ENCODE measurements at regions not wholly inside any gene's neighbourhood (a gene's known extent, or its start where the extent isn't known, plus 50 kb on each side); places are given as distances from the start of the nearest gene placed in this dataset.

DNA sequence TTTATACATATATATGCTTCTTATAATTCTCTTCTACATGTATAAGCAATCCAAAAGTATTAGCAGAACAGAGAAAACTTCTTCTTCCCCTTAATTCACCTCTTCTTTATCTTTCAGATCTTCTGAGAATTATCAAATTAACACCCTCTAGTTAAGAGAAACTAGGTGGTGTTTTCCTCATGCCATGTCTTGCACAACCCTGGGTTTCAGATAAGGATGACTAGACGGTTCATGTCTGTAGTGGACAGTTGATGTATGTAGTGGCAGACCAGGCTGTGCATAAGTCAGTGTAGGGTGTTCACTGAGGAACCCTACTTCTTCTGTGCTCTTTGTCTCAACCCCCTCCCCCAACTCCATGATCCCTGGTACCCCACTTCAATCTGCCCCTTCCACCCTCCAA is 187.3 kb downstream of the SAMD5 start:
- no peak overlapping the region for H2AFZ ChIP-seq (ENCODE audit: low read depth, low read length)
- H3K4me3 ChIP-seq (ENCODE audit: low read depth in 1 of 2, low read length in 2 of 2), result no peak overlapping the region
- no peaks in the 10 kb centered on the region for H3K36me3 ChIP-seq (ENCODE audit: insufficient read depth, low read length)
- H3K4me2 ChIP-seq (ENCODE audit: insufficient read depth, low read length), result no peak overlapping the region
- no peaks in the 10 kb centered on the region for H3K4me1 ChIP-seq (ENCODE audit: insufficient read depth, low read length)
- no peak for DNase-seq
- TF ChIP-seq, protein P1, sequence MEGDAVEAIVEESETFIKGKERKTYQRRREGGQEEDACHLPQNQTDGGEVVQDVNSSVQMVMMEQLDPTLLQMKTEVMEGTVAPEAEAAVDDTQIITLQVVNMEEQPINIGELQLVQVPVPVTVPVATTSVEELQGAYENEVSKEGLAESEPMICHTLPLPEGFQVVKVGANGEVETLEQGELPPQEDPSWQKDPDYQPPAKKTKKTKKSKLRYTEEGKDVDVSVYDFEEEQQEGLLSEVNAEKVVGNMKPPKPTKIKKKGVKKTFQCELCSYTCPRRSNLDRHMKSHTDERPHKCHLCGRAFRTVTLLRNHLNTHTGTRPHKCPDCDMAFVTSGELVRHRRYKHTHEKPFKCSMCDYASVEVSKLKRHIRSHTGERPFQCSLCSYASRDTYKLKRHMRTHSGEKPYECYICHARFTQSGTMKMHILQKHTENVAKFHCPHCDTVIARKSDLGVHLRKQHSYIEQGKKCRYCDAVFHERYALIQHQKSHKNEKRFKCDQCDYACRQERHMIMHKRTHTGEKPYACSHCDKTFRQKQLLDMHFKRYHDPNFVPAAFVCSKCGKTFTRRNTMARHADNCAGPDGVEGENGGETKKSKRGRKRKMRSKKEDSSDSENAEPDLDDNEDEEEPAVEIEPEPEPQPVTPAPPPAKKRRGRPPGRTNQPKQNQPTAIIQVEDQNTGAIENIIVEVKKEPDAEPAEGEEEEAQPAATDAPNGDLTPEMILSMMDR (IDR thresholded peaks at IDR 0.05; ENCODE audit: borderline replicate concordance, extremely low read depth, low read length, poor library complexity, severe bottlenecking), result no peak
- TF ChIP-seq EZH2 (IDR thresholded peaks at IDR 0.05; ENCODE audit: borderline replicate concordance, low read depth, low read length, severe bottlenecking), result no peak
- H3K27me3 ChIP-seq (ENCODE audit: insufficient read depth, low read length, poor library complexity), result no peaks in the 10 kb centered on the region
- H3K27ac ChIP-seq (ENCODE audit: low read length), result no peak overlapping the region
- H3K9ac ChIP-seq (ENCODE audit: low read depth, low read length), result no peak overlapping the region
- H4K20me1 ChIP-seq (ENCODE audit: insufficient read depth, low read length), result no peaks in the 10 kb centered on the region
- no peaks in the 10 kb centered on the region for H3K9me3 ChIP-seq (ENCODE audit: insufficient read depth, low read length, severe bottlenecking)
- H3K79me2 ChIP-seq (ENCODE audit: insufficient read depth, low read length), result no peaks in the 10 kb centered on the region
- no peak for ATAC-seq (ENCODE audit: insufficient read depth, low read depth)

DNA sequence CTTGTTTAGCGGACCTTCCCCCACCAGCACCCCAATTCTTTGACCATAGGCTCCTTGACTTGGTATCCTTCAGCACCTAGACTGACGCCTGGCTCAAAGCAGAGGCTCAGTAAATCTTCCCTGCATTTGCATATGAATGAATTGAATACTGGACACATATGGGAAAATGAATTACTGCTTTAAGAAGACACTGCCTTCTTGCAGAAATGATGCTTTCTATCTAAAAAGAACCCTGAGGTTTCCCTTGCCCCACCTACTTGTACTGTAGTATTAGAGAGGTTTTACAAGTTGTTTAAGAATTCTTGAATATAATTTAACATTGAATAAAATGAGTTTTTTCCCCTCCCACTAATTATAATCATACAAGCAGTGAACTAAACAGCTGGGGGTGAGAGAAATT is 190.7 kb downstream of the SAMD5 start:
- DNase-seq, result no peak
- no peak overlapping the region for H3K4me2 ChIP-seq (ENCODE audit: insufficient read depth, low read length)
- no peak overlapping the region for H3K4me3 ChIP-seq (ENCODE audit: low read depth in 1 of 2, low read length in 2 of 2)
- H3K4me1 ChIP-seq (ENCODE audit: insufficient read depth, low read length), result no peaks in the 10 kb centered on the region
- H3K36me3 ChIP-seq (ENCODE audit: insufficient read depth, low read length), result no peaks in the 10 kb centered on the region
- ATAC-seq (ENCODE audit: insufficient read depth, low read depth), result no peak
- H3K9me3 ChIP-seq (ENCODE audit: insufficient read depth, low read length, severe bottlenecking), result no peaks in the 10 kb centered on the region
- no peak for TF ChIP-seq EZH2 (IDR thresholded peaks at IDR 0.05; ENCODE audit: borderline replicate concordance, low read depth, low read length, severe bottlenecking)
- TF ChIP-seq, protein P1 (IDR thresholded peaks at IDR 0.05; ENCODE audit: borderline replicate concordance, extremely low read depth, low read length, poor library complexity, severe bottlenecking), result no peak
- no peaks in the 10 kb centered on the region for H3K27me3 ChIP-seq (ENCODE audit: insufficient read depth, low read length, poor library complexity)
- H2AFZ ChIP-seq (ENCODE audit: low read depth, low read length), result no peak overlapping the region
- H3K79me2 ChIP-seq (ENCODE audit: insufficient read depth, low read length), result no peaks in the 10 kb centered on the region
- H3K27ac ChIP-seq (ENCODE audit: low read length), result no peak overlapping the region
- no peak overlapping the region for H3K9ac ChIP-seq (ENCODE audit: low read depth, low read length)
- H4K20me1 ChIP-seq (ENCODE audit: insufficient read depth, low read length), result no peaks in the 10 kb centered on the region

DNA sequence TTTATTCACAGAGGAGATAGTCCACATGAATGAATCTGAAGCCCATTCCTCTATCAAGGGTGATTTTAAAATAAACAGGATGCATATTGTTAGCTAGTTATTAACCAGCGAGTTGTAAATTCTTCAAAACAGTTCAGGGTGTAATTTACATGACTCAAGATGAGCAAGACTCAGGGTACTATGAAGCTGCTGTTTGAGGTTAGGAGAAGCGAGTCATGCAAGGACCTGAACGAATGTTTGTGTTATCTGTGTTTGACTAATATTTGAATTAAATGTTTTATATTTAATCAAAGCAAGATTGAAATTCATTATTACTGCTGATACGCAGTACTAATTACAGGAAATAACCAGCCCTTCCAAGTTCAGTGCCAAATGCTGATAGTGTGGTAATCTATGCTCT is 191.1 kb downstream of the SAMD5 start:
- no peak for DNase-seq
- ATAC-seq (ENCODE audit: insufficient read depth, low read depth), result no peak
- Histone ChIP-seq H3K4me3 (ENCODE audit: low read depth in 1 of 2, low read length in 2 of 2) (no peak overlapping the region), H3K4me1 (ENCODE audit: insufficient read depth, low read length) (no peaks in the 10 kb centered on the region), H2AFZ (ENCODE audit: low read depth, low read length) (no peak overlapping the region), H3K79me2 (ENCODE audit: insufficient read depth, low read length) (no peaks in the 10 kb centered on the region), H3K27ac (ENCODE audit: low read length) (no peak overlapping the region), H3K9me3 (ENCODE audit: insufficient read depth, low read length, severe bottlenecking) (no peaks in the 10 kb centered on the region), H3K9ac (ENCODE audit: low read depth, low read length) (no peak overlapping the region), H3K36me3 (ENCODE audit: insufficient read depth, low read length) (no peaks in the 10 kb centered on the region), H4K20me1 (ENCODE audit: insufficient read depth, low read length) (no peaks in the 10 kb centered on the region), H3K4me2 (ENCODE audit: insufficient read depth, low read length) (no peak overlapping the region), H3K27me3 (ENCODE audit: insufficient read depth, low read length, poor library complexity) (no peaks in the 10 kb centered on the region)
- TF ChIP-seq EZH2 (IDR thresholded peaks at IDR 0.05; ENCODE audit: borderline replicate concordance, low read depth, low read length, severe bottlenecking), result no peak
- TF ChIP-seq, protein P1 (IDR thresholded peaks at IDR 0.05; ENCODE audit: borderline replicate concordance, extremely low read depth, low read length, poor library complexity, severe bottlenecking), result no peak
